H9 (cell line): ENCODE measurements at regions not wholly inside any gene's neighbourhood (a gene's known extent, or its start where the extent isn't known, plus 50 kb on each side); places are given as distances from the start of the nearest gene placed in this dataset.

Source experiments
- DNase-seq: peaks from one replicate; pipeline ENCODE4 v3.0.0-alpha.2; 2017
- H2AFZ ChIP-seq: one replicate; pipeline ENCODE4 v1.6.1; 2013; ENCODE audit warnings: mild to moderate bottlenecking, low read length, control low read depth, moderate library complexity
- H2AK5ac ChIP-seq: 2 replicates; pipeline ENCODE4 v1.6.1; 2013; ENCODE audit warnings: low read length, control low read depth, mixed read lengths; ENCODE audit not compliant: insufficient read length
- H2BK120ac ChIP-seq: one replicate; pipeline ENCODE4 v1.6.1; 2013; ENCODE audit warnings: low read depth, mild to moderate bottlenecking, low read length, control low read depth, inconsistent platforms; ENCODE audit not compliant: poor library complexity, severe bottlenecking
- H2BK12ac ChIP-seq: 2 replicates; pipeline ENCODE4 v1.6.1; 2013; ENCODE audit warnings: low read length, control low read depth, mixed read lengths, low read depth; ENCODE audit not compliant: insufficient read length
- H2BK15ac ChIP-seq: 2 replicates; pipeline ENCODE4 v1.6.1; 2013; ENCODE audit warnings: low read depth, low read length, control low read depth
- H2BK20ac ChIP-seq: one replicate; pipeline ENCODE4 v1.6.1; 2013; ENCODE audit warnings: low read depth, mild to moderate bottlenecking, low read length, control low read depth, inconsistent platforms; ENCODE audit not compliant: poor library complexity, severe bottlenecking
- H2BK5ac ChIP-seq: 2 replicates; pipeline ENCODE4 v1.6.1; 2013; ENCODE audit warnings: low read length, control low read depth, mixed read lengths; ENCODE audit not compliant: insufficient read length
- H3K14ac ChIP-seq: 2 replicates; pipeline ENCODE4 v1.6.1; 2013; ENCODE audit warnings: low read length, control low read depth; ENCODE audit not compliant: insufficient read depth
- H3K18ac ChIP-seq: 2 replicates; pipeline ENCODE4 v1.6.1; 2013; ENCODE audit warnings: low read depth, mild to moderate bottlenecking, mixed read lengths, low read length, control low read depth; ENCODE audit not compliant: insufficient read length
- H3K23ac ChIP-seq: 2 replicates; pipeline ENCODE4 v1.6.1; 2013; ENCODE audit warnings: low read length, control low read depth, mixed read lengths, low read depth; ENCODE audit not compliant: insufficient read length
- H3K23me2 ChIP-seq: 2 replicates; pipeline ENCODE4 v1.6.1; 2013; ENCODE audit warnings: low read depth, mild to moderate bottlenecking, mixed read lengths, low read length, control low read depth; ENCODE audit not compliant: insufficient read length, poor library complexity, severe bottlenecking
- H3K27ac ChIP-seq: 2 replicates; pipeline ENCODE4 v1.5.1; 2013; ENCODE audit warnings: low read length, control low read depth, mixed read lengths, low read depth; ENCODE audit not compliant: insufficient read length
- H3K27me3 ChIP-seq: 2 replicates; pipeline ENCODE4 v1.6.1; 2013; ENCODE audit warnings: low read length, control low read depth, inconsistent platforms; ENCODE audit not compliant: insufficient read depth
- H3K4ac ChIP-seq: 2 replicates; pipeline ENCODE4 v1.6.1; 2013; ENCODE audit warnings: low read depth, mild to moderate bottlenecking, control low read depth, inconsistent platforms, low read length, moderate library complexity
- H3K4me1 ChIP-seq: 2 replicates; pipeline ENCODE4 v1.6.1; 2013; ENCODE audit warnings: low read length, control low read depth, inconsistent platforms; ENCODE audit not compliant: insufficient read depth
- H3K4me2 ChIP-seq: 2 replicates; pipeline ENCODE4 v1.6.1; 2013; ENCODE audit warnings: low read length, control low read depth, mixed read lengths; ENCODE audit not compliant: insufficient read length, insufficient read depth
- H3K56ac ChIP-seq: 2 replicates; pipeline ENCODE4 v1.6.1; 2013; ENCODE audit warnings: low read depth, mild to moderate bottlenecking, mixed read lengths, low read length, control low read depth; ENCODE audit not compliant: insufficient read length
- H3K79me1 ChIP-seq: 2 replicates; pipeline ENCODE4 v1.6.1; 2013; ENCODE audit warnings: low read depth, mild to moderate bottlenecking, moderate library complexity, low read length, control low read depth, inconsistent platforms; ENCODE audit not compliant: insufficient read depth, poor library complexity, severe bottlenecking
- H3K79me2 ChIP-seq: 2 replicates; pipeline ENCODE4 v1.6.1; 2013; ENCODE audit warnings: low read length, control low read depth, inconsistent platforms; ENCODE audit not compliant: insufficient read depth
- H3K9ac ChIP-seq: 2 replicates; pipeline ENCODE4 v1.6.1; 2013; ENCODE audit warnings: low read length, control low read depth, mixed read lengths; ENCODE audit not compliant: insufficient read length; ENCODE audit errors: extremely low read depth
- H3K9me3 ChIP-seq: one replicate; pipeline ENCODE4 v1.6.1; 2013; ENCODE audit warnings: low read depth, low read length, inconsistent platforms; ENCODE audit not compliant: control insufficient read depth
- H3T11ph ChIP-seq: one replicate; pipeline ENCODE4 v1.6.1; 2013; ENCODE audit warnings: mild to moderate bottlenecking, low read length, control low read depth, inconsistent platforms
- H4K20me1 ChIP-seq: one replicate; pipeline ENCODE4 v1.6.1; 2013; ENCODE audit not compliant: control insufficient read depth, insufficient read length, insufficient read depth
- H4K5ac ChIP-seq: 2 replicates; pipeline ENCODE4 v1.6.1; 2013; ENCODE audit warnings: low read depth, mild to moderate bottlenecking, mixed read lengths, low read length, control low read depth; ENCODE audit not compliant: insufficient read length
- H4K8ac ChIP-seq: replicated peaks from 2 replicates; pipeline ENCODE4 v1.6.1; 2013; ENCODE audit warnings: low read length, control low read depth, mixed read lengths, low read depth; ENCODE audit not compliant: insufficient read length
- H4K91ac ChIP-seq: 2 replicates; pipeline ENCODE4 v1.6.1; 2013; ENCODE audit warnings: low read depth, mild to moderate bottlenecking, moderate library complexity, mixed read lengths, low read length, control low read depth; ENCODE audit not compliant: insufficient read length
- H3K27ac Mint-ChIP-seq, 3 experiments: 2 replicates in 2 of 3; 3 replicates in 1 of 3; pipeline ENCODE4 v1.8.0; 2020 to 2021; ENCODE audit warnings: mixed read lengths in 3 of 3, mild to moderate bottlenecking in 1 of 3, moderate library complexity in 1 of 3
- H3K27me3 Mint-ChIP-seq: 2 replicates; pipeline ENCODE4 v1.8.0; 2021; ENCODE audit warnings: low read depth, mild to moderate bottlenecking, moderate library complexity, mixed read lengths
- H3K36me3 Mint-ChIP-seq, 3 experiments: 2 replicates in 2 of 3; 3 replicates in 1 of 3; pipeline ENCODE4 v1.8.0; 2020 to 2021; ENCODE audit warnings: low read depth in 3 of 3, mixed read lengths in 3 of 3; ENCODE audit not compliant: insufficient read depth in 1 of 3
- H3K4me1 Mint-ChIP-seq, 2 experiments: 2 replicates each; pipeline ENCODE4 v1.8.0; 2020; ENCODE audit warnings: mixed read lengths in 2 of 2
- H3K4me3 Mint-ChIP-seq, 2 experiments: 2 replicates in 1 of 2; 3 replicates in 1 of 2; pipeline ENCODE4 v1.8.0; 2020 to 2021; ENCODE audit warnings: mild to moderate bottlenecking in 2 of 2, mixed read lengths in 2 of 2, moderate library complexity in 1 of 2
- H3K9me3 Mint-ChIP-seq, 2 experiments: 2 replicates in 1 of 2; 3 replicates in 1 of 2; pipeline ENCODE4 v1.8.0; 2020; ENCODE audit warnings: mild to moderate bottlenecking in 2 of 2, mixed read lengths in 2 of 2, moderate library complexity in 1 of 2
- CTCF ChIP-seq: fragments of 200-600 bp; sonication (generic); conservative IDR thresholded peaks from 3 replicates; pipeline ENCODE4 v1.8.0; 2021; ENCODE audit warnings: antibody characterized with exemption, mild to moderate bottlenecking
- WGBS: extraction: QIAGEN DNeasy Blood & Tissue Kit; methylation state at CpG from one replicate; pipeline ENCODE4 v1.1.7; 2013; ENCODE audit warnings: missing lambda C conversion rate, low lambda C conversion rate, mixed read lengths; ENCODE audit not compliant: insufficient read length; ENCODE audit errors: extremely low coverage; 5-methylcytosine and 5-hydroxymethylcytosine counted together

- no peak overlapping the region for H2BK20ac ChIP-seq
- DNase-seq: no peak
- no peaks in the 10 kb centered on the region for H3K79me1 ChIP-seq
Observed at GRCh38 chr2:192551760-192552159, 357.0 kb upstream of the TMEFF2 start.

More at GRCh38 chr2:192551760-192552159, 357.0 kb upstream of the TMEFF2 start:
- H3K9me3 Mint-ChIP-seq: no peaks in the 10 kb centered on the region
- H3K36me3 Mint-ChIP-seq: no peaks in the 10 kb centered on the region
- Histone ChIP-seq H2AK5ac (no peak overlapping the region), H3K4ac (no peak overlapping the region), H2AFZ (no peak overlapping the region), H3K9me3 (no peaks in the 10 kb centered on the region), H2BK12ac (no peak overlapping the region), H3K4me1 (no peaks in the 10 kb centered on the region), H4K91ac (no peak overlapping the region), H3K23me2 (no peaks in the 10 kb centered on the region), H2BK120ac (no peak overlapping the region), H3K18ac (no peak overlapping the region), H2BK15ac (no peak overlapping the region), H3K23ac (no peak overlapping the region), H3K14ac (no peak overlapping the region), H3K79me2 (no peaks in the 10 kb centered on the region), H3K27ac (no peak overlapping the region), H2BK5ac (no peak overlapping the region), H3K27me3 (no peaks in the 10 kb centered on the region), H3K56ac (no peak overlapping the region), H4K20me1 (no peaks in the 10 kb centered on the region), H3T11ph (no peak overlapping the region), H4K8ac (no peak overlapping the region), H3K4me2 (no peak overlapping the region), H4K5ac (no peak overlapping the region), H3K9ac (no peak overlapping the region)
- TF ChIP-seq CTCF: peak; percentile 45; the same call in 2 of the 3 replicates
- H3K4me1 Mint-ChIP-seq: no peaks in the 10 kb centered on the region
- no peaks in the 10 kb centered on the region for H3K27me3 Mint-ChIP-seq
- H3K27ac Mint-ChIP-seq: no peak overlapping the region
- H3K4me3 Mint-ChIP-seq: no peak overlapping the region
- whole genome bisulfite sequencing: no CpG with 5 or more reads among the region's 3 CpGs
